HT-29 (cell line): ENCODE measurements at regions not wholly inside any gene's neighbourhood (a gene's known extent, or its start where the extent isn't known, plus 50 kb on each side); places are given as distances from the start of the nearest gene placed in this dataset.
A peak's percentile ranks its signal among the peaks of the same experiment; 100 is the strongest.

Source experiments
- DNase-seq: peaks from one replicate; pipeline ENCODE4 v3.0.0-alpha.2; 2015; ENCODE audit warnings: low spot score

DNA sequence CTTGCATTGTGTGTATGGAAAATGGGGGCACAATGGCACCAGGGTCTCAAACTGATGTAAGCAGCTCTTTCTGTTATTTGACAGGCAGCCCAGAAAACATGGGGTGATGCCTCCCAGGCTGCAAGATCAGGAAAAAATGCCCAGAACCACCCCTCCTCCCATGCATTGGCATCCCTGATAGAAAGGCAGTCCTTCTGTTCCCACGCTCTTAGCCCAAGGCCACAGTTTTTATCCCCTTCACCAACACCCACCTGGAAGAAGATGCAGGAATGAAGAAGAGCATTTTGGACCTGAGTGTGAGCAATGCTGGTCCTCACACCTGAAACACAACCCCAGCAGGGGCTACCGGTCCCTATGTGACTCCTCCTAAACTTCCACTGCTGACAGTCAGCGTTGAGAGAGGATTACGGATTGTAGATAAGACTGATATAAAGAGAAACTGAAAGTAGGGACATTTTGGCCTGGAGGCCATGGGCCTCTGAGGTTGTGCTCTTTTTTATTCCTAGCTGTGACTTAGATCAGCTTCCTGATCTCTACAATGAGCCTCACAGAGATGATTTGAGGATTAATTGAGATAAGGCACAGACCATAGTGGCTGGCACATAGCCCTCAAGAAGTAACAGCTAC lies 386.0 kb upstream of the ATP5MC3 start:
- DNase-seq, result no peak

DNA sequence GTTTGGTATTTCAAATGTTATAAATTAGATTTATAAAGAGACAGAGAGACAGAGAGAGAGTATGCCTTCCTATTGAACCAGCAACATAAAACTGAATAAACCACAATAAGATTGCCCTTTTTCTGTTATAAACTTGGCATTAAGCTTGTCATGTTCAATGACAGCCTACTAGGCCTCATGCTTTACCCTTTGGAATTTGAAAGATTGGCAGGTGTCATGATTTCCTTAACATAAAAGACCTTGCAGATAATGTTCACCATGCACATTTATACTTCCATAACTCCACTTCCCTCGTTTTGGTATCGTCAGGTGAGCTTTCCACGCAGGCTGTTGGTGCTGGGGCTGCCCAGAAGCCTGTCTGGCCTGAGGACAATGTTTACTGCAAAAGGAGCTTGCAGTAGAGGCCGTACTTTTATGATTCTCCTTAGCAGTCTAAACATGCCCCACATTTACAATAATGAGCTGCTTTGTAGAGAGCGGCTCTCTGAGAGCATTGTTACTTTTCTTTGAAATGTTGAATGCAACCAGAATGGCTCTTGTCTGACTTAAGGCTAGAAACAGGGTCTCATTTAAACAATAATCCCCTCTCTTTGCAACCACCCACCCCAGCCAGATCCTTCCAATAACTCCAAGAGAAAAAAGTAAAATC lies 379.1 kb upstream of the ATP5MC3 start:
- no peak for DNase-seq

DNA sequence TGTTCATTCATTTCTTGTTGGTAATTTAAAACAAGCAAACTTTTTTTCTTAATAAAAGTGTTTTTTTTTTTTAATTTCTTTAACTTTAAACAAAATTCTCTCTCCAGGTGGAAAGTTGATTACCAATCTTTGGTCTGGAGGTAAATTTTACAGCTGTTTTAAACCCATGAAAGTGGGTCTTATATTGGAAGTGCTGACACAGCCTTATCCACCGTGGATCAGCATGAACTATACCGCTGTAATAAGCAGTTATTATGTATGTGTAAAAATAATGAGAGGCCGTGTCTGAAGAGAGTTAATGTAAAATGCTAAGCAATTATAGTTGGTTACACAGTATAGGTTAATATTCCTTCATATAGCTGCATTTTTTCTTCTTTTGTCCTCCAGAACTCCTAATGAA lies 378.1 kb upstream of the ATP5MC3 start:
- no peak for DNase-seq

DNA sequence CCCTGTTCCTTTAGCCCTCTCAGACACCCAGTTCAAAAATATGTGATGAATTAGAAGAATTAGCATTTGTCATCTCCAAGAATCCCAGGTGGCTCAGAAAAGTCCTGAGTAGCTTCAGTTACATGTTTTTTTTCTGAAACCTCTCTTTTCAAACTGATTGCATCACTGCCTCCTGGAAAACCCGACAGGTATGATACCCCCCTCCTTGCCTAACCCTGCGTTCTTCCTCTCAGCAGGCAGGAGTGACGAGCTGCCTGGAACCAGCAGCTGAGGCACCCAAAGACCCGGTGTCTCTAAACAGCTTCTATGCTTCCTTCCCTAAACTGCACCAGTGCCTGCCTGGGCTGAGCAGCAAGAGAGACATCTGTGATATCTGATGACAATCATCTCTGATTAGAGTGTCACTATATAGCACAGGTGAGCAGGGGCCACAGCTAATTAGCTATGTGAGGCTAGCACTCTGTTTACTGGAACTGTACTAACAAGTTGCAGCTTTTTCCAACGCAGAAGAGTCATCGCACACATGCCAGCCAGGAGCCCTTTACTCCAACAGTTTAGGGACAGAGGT lies 376.4 kb upstream of the ATP5MC3 start:
- DNase-seq, result no peak

DNA sequence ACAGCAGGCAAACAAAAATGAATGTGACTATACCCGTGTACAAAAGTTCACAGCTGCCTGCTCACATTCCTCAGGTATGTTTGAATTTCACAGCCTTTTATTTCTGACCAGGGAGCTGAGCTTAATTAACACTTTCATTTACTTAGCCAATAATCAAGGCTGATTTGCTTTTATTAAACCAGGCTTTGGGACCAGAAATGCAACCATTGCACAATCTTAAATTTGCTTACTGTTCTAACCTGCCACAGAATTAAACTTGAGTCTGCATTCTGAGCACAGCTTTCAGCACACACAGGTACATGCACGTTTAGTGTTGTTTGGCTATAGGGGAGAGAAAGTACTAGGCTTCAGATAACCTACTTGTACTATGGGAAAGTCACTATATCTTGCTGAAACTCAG lies 372.4 kb upstream of the ATP5MC3 start:
- no peak for DNase-seq

DNA sequence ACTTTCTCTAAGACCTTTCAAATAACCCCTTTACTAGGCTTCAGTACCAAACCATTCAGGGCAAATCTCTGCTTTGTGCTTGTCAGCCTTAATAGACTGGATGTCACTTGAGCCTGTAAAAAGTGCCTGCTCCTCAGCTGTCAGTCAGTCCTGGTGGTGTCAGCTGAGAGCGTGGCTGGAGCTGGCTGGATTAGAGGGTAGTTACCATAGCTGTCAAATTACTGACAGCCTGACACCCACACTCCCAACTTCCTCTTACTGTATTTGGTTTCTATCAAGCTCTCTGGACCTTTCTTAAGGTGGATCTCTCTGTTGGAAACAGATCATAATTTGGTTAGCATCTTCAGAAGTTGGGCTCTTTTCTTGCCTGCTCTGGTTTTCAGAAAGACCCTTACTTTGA lies 371.4 kb upstream of the ATP5MC3 start:
- no peak for DNase-seq

DNA sequence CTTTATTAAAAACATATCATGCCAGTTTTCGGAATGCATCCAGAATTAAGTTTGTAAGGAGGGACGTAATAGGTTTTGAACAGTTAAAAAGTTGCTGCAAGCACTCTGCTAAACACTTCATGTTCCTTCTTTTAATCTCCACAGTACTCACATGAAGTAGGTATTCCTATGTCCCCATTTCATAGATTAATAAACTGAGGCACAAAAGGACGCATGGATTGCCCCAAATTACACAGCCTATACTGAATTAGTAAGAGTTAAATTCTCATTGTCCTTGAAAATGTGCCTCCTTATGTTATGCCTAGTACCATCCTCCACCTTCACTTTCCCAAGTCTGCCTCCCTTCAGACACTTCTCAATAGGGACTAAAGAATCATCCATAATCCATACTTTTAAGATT lies 358.9 kb upstream of the ATP5MC3 start:
- DNase-seq, result no peak

DNA sequence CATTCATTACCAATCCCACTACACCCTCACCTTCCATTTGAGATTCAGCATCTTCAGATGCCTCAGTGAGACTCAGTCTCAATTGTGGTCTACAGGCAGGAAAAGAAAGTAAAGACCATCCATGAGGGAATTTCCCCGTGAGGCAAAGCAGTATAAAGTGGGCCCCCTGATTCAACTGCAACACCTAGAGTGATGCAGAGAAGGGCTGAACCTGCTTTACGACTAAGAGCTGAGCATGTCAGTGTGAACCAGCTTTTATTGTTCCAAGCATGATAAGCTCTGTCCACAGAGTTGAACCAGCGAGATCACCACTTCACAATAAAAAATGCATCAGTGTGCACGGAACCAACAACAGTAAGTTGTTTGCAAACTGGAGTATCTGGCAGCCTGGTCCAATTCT lies 357.6 kb upstream of the ATP5MC3 start:
- DNase-seq, result no peak

DNA sequence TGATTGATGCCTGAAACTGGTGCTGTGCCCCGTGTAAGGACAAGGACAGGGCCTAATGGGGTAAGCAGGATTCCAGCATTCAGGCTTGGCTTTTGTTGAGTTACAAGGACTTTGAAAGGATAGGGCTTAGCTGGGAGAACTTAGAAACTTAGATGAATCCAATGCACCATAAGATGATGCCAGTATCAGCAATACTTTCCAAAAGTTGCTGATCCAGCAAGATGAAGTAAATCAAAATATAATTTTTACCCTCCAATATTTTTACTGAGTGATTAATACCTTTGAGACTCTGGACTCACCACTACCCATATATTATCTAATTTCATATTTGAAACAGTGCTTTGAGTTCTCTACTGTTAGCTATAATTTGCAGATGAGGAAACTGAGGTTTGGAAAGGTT lies 354.5 kb upstream of the ATP5MC3 start:
- DNase-seq, result no peak

DNA sequence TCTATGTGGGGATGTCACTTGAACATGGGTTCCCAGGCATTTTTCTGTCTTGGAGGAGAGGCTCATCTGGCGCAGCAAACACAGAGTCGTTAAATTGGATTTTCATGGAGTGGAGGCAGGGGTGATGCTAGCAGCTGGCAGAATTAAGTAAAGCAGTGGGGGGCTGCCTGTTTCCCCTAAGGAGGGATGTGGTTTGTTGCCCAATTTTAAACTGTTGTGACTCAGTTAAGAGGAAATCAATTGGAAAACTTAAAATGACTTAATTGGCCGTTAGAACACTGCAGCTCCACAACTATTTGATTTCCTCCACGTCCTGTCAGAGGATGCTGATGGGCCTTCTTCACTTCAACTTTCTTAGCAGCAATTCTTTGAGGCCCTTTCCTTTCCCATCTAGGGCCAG lies 354.1 kb upstream of the ATP5MC3 start:
- no peak for DNase-seq

DNA sequence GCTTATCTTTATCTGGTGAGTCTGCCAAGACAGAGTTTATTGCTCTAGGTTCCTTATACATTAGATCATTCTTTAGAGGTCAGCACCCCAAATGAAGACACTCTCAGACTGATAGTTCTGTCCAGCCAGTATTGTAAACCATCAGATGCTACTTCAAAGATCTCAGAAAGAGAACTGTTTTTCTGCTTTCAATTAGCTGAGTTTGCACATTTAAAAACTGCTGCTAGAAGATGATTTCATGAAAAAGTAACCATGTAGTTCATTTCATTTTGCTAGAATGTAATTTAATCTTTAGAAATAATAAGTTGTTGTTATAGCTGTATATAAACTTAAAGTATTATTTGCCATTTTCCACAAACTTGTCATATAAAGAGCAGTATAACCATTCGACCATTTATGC lies 344.5 kb upstream of the ATP5MC3 start:
- no peak for DNase-seq

DNA sequence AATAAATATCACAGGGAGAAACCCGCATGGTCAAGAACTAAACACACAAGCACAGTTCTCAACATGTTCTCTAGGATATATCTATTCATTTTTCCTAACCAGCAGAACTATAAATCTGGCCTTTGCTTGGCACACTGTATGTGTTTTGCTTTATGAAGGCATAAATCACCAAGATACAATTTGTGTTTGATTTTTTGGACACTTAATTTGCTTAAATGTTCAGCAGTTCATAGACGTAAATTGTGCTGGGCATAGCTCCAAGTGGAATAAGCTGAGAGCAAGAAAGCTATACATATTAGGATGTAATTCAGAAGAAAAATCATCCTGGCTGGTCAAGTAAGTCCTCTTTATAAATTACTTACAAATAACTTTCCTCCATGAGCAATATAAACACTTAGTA lies 341.5 kb upstream of the ATP5MC3 start:
- DNase-seq, result no peak

DNA sequence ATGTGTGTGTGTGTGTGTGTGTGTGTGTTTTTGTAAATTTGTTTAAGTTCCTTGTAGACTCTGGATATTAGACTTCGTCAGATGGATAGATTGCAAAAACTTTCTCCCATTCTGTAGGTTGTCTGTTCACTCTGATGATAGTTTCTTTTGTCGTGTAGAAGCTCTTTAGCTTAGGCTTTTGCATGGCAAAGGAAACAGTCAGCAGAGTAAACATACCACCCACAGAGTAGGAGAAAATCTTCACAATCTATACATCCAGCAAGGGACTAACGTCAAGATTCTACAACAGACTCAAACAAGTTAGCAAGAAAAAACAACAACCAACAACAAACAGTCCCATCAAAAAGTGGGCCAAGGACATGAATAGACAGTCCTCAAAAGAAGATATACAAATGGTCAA lies 336.7 kb upstream of the ATP5MC3 start:
- no peak for DNase-seq

DNA sequence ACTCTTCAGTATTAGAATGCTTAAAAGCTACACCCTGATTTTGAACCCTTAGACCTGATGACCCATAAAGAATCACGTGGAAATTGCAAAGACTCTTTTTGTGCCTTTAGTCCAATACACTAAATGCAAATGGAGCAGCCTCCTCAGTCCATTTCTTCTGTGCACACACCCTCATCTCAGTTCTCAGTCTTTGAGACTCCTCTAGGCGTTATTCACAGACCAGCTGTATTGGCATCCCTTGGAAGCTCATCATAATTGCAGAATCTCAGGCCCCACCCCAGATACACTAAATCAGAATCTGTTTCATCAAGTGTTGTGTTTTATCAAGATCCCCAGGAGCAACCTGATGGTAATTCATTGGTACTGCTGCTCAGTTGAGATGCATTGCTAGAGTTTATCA lies 335.0 kb upstream of the ATP5MC3 start:
- DNase-seq, result no peak

DNA sequence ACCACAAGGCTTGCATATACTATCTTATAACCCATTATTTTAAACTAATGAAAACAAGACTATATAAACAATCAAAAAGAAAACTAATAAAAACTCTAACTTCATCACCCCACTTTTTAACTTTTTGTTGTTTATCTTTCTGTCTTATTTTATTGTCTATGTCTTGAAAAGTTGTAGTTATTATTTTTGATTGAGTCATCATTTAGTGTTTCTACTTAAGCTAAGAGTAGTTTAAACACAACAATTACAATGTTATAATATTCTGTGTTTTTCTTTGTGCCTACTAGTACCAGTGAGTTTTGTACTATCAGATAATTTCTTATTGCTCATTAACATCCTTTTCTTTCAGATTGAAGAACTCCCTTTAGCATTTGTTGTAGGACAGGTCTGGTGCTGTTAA lies 318.7 kb upstream of the ATP5MC3 start:
- DNase-seq, result no peak

DNA sequence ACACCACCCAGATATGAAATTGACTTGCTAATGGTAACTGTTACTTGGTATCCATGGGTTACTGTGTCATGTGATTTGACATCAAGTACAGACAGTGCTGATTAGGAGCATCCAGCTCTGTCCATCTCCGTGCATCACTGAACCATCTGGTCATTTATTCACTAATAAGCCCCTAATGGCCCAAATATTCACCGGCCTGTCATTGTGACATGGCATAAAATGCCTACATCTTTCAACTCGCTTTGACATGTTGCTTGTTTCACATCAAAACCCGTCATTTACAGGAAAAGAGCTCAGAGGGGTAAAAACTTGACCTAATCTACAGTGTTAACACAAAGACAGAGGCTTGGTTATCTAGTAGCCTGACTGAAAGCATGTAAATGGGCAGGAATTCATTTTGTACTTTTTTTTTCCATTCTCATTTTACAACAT lies 308.9 kb upstream of the ATP5MC3 start:
- DNase-seq, result no peak

DNA sequence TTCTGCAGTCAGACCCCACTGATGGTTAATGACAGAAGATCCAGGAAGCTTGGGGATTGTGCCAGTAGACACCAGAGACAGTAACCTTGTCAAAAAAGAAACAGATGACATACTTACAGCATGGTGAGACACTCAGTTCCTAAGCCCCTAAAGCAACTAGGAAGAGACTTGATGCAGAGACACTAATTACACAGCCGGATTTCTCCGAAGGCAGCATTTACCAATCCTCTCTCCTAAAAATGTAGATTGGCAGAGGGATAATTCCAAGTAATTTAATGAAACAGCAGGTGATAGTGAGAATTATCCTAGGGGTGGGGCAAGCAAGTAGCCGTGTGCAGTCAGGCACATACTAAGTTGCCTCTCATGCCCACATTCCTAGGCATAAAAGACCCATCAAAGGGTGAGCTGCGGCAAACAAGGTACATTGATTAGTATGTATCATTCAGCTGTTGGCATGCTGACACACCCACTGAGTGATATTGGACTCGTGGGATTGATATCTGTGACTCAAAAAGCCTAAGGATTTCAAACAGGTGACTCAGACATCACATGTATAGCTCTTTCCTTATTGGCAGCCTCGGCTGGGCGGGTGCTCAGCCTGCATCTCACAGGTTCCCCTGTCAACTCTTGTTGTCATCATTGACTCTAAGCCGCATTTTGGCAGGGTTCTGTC lies 296.7 kb upstream of the ATP5MC3 start:
- peak; percentile 19 for DNase-seq

DNA sequence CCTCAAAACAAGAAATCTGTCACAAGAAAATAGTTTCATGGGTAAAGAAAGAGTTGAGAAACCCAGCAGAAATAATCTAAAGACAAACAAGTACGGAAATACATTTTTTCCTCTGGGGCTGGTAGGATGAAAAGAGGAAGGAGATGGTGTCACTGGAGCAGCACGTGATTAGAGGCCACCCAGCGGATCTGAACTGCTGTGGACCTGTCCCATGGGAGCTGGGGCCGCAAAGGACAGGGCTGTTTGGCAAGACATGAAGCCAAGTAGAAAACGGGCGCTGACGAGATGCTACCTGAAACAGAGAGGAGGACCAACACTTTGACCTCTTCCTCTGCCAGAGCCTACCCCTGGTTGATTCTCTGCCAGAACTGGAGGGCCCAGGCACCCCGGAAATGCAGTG lies 295.4 kb upstream of the ATP5MC3 start:
- DNase-seq, result no peak

DNA sequence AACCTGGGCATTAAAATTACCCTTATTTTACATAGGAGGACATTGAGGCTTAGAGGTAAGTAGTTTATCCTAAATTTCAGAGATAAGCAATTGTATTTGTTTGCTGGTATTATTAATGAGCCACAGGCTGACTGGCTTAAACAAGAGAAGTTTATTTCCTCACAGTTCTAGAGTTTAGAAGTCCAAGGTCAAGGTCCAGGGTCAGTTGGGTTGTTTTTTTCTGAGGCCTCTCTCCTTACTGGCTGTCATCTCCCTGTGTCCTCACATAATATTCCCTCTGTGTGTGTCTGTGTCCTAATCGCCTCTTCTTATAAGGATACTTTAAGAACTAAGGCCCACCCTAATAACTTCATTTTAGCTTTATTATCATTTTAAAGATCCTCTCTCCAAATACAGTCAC lies 294.9 kb upstream of the ATP5MC3 start:
- DNase-seq, result no peak

DNA sequence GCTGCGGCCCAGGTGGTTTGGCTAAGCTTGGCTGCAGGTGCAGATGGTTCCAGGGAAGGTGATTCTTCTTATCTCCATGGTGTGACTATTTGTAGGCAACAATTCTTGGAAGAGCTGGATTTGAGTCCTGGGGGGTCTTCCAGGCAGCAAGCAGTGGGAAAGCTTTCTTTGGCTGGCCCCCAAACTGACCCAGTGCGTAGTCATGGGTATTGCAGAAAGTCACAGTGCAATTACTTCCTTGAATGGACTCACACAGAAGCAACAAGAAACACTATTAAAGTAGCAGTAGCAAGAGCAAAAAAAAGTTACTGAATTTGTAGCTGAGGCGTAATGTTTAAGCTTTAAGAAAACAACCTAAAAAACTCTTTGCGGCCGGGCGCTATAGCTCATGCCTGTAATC lies 293.6 kb upstream of the ATP5MC3 start:
- DNase-seq, result no peak

DNA sequence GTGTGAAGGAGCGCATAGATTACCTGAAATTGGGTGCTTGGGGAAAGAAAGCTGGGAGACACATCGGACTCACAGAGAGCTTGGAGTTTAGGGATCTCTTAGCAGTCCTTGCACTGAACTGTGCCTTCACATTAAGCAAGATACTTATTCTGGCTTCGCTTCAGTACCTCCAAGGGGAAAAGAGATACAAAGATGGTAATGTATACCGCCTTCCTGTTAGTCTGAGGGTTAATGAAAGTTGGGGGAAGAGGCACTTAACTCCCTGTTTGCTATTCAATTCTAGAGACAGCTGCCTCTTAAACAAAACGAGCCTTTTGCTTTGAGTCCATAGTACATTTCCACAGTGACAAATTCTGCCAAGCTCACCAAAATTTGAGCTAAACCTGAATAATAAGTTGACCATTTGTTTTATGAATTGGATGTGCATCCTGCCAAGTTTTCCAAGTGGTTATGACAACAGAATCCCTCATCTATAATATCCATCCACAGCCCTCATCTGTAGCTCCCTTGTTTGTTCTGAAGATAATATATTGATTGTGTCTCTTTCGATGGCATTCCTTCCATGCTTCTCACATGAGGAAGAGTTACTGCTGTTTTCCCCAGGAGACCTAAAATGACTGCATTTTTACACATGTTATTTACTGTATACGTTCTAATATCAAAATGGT lies 287.1 kb upstream of the ATP5MC3 start:
- no peak for DNase-seq

DNA sequence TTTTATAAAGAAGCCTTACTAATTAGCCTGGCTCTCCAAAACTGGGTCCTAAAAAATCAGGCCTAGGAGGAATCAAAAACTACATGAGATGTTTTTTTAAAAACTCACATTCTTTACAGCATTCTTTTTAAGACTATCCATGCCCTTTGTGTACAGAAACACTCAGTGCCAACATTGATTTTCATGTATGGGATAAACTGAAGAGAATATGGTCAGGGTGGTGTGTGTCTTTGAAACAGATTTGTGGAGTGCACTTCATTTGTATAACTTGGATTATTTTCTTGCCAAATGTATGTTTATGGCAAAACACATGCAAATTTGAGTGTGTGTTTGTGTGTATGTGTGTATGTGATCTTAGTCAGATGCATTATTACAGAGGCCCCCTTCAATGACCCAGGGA lies 283.6 kb upstream of the ATP5MC3 start:
- no peak for DNase-seq

DNA sequence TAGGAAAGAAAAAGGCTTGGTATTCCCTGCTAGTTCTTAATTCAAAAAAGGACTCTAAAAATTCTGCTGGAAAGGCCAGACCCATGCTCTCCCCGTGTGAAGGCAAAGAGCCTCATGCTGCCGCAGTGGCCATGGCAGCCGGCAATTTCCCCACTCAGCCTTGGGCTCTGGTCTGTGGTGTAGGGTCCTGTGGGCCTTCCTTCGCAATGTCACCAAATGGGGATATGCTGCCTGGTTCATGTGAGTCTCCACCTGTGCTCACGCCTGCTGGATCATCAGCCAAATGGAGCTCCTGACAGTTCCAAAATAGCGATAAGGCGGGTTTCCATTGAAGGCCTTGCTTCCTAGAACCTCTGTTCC lies 282.8 kb upstream of the ATP5MC3 start:
- DNase-seq, result no peak
